ENCODE measurements at regions not wholly inside any gene's neighbourhood (a gene's known extent, or its start where the extent isn't known, plus 50 kb on each side); places are given as distances from the start of the nearest gene placed in this dataset.

DNA sequence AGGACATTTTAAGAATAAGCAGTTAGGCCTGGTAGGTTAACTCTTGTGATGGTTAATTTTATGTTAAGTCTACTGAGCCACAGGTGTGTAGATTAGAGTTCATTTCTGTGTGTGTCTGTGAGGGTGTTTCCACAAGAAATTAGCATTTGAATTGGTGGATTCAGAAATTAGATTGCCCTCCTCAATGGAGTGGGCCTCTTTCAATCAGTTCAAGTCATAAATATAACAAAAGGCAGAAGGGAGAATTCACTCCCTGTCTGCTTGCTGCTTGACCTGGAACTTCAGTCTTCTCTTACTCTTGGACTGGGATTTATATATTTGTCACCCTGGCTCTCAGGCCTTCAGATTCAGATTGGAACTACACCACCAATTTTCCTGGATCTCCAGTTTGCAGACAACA lies 55.3 kb upstream of the POM121L12 start:
- intact Hi-C loops (cut with DNase I), result no loop called here
- no peak for DNase-seq

DNA sequence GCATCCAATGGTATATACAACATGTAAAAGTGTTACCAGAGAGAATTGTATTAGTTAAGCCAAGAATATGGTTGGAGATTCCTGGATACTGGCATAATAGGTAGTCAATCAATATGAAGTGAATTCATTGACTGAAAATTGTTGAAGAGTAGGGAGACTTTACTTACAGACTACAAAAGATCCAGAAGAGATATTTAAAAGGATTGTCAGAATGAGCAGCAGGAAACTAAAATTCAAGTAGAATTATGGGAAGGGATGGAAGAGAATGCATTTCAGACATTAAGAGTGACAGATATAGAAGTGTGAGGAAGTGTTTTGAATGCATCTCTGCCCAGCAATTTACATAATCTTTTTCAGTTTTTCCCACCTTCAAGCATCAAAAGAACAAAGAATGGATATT lies 62.3 kb upstream of the POM121L12 start:
- intact Hi-C loops (cut with DNase I), result no loop called here
- no peak for DNase-seq

DNA sequence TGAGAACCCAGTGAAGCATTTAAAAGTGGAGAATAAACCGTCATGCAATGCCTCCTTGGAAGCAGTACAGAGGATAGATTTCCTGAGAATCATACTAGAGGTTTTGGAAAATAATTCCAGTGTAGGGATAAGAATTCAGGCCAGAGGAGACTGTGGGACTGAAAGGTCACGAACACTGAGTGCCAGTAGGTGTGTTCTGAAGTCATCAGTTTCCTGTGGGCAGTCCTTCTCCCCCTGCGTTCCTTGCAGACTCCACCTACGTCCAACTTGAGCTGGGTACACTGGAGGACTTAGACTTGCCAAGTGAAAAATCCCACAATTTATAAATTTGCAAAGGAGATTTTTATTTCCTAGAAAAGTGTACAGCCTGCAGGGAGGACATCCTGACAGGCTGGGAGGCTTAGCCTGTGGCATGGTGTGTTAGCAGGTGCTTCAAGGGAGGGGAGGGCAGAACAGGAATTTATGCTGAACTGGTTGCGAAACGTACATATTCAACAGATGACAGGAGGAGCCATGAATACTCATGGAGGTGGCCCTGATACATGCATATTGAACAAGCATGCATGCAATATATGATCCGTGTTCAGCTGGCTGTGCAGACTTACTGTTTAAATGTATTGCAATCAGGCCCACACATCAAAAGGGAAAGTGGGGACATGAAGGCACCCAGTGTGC lies 72.9 kb upstream of the POM121L12 start:
- no peak for DNase-seq
- intact Hi-C loops (cut with DNase I), result no loop called here

DNA sequence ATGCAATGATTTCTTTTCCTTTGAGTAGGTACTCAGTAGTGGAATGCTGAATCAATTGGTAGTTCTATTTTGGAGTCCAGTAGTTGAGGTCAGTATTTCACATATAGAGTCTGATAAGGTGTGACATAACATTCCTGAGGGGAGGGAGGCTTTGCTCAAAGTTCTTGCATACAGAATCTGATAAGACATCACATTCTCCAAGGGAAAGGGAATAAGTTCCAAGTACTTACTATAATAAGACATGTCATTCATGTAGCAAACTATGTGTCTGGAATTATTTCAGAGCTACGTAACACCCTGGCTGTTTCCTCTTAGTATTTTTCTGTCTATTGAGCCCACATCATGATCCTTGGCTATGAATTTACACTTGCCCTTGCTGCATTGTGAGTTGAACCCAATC lies 74.3 kb upstream of the POM121L12 start:
- no peak for DNase-seq
- intact Hi-C loops (cut with DNase I), result no loop called here

DNA sequence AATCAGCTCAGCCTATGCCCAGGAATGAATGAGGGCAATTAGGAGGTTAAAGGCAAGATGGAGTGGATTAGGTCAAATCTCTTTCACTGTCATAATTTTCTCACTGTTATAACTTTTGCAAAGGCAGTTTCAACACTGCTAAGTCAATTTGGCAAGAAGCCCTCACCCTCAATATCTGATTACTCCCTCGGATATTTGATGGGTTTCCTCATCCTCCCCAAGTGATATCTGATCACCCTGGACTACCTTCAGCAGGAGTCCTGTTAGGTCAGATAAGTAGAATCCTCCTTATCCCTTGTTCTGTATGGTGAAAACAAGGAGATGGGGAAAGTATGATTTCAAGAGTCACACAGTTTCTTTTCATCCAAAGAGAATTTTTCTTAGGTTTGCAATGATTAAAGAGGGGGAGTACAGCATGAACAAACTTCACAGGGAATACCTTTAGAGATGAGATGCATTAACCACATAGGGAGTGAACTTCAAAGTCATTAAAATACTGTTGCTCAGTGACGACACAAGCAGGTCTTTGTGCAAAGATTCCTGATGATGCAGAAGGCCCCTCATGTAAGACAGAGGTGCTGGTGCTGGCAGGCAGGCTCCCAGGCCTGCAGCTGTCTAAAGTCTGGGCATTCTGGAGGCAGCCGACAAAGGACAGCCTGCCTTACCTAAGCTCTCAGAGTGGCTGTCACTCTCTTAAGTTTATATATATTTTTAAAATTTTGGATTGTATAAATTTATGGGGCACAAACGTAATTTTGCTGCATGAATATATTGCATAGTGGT lies 75.4 kb upstream of the POM121L12 start:
- intact Hi-C loops (cut with DNase I), result no loop called here
- DNase-seq, result no peak

DNA sequence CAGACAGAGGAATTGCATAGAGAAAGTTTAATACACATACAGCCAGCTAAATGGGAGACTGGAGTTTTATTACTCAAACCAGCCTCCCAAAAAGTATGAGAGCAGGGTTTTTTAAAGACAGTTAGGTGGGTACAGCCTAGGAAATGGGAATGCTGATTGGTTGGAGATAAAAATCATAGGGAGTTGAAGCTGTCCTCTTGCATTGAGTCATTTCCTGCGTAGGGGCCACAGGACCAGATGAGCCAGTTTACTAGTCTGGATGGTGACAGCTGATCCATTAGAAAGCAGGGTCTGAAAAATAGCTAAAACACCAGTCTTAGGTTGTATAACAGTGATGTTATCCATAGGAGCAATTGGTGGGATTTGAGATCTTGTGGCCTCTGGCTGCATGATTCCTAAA lies 76.1 kb upstream of the POM121L12 start:
- intact Hi-C loops (cut with DNase I), result no loop called here
- no peak for DNase-seq

DNA sequence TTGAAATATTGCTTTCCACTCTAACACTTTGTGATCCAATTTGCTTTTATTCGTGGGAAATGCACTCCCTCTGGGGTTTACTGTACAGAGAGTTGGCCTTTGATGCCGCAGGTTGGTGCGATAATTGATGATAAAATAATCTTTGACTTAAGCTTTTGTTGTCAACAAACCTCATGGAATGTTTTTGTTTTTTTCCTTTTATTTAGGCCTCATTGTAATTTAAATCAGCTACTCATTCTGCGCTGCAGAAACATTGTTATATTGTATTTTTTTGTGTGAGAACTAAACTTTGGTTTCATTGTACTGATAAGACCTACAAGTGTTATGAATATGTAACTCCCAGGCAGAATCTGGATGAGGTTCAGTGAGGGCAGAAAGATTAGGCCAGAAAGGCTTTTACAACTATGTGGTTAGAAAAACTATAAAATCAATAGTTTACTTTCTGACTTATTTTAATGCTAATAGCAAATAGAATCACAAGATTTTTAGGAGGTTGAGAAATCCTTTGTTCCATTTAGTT lies 76.8 kb upstream of the POM121L12 start:
- intact Hi-C loops (cut with DNase I), result no loop called here
- DNase-seq, result no peak

DNA sequence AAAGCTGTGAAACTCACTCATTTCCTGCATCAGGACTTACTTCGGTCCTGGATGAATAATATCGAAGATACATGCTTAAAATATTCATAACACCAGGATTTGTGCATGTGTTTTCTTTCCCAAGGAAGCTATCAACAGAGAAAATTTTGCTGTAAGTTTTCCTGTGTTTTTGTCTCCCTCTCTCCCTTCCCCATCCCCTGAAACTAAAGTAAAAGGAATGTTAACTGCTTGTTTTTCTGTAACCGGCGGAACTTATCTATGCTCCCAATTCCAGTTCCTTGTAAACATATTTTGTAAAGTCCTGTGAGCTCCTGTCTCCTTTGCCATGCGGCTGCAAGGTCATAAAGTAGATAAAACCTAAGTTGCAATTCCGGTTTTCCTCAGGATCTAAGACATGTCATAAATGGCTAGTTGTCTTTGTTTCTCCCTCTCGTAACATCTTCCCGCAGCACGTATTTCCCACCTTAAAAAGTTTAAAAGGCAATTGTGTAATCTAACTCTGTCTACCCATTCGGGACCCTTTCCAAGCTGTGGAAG lies 79.0 kb upstream of the POM121L12 start:
- intact Hi-C loops (cut with DNase I), result no loop called here
- no peak for DNase-seq

DNA sequence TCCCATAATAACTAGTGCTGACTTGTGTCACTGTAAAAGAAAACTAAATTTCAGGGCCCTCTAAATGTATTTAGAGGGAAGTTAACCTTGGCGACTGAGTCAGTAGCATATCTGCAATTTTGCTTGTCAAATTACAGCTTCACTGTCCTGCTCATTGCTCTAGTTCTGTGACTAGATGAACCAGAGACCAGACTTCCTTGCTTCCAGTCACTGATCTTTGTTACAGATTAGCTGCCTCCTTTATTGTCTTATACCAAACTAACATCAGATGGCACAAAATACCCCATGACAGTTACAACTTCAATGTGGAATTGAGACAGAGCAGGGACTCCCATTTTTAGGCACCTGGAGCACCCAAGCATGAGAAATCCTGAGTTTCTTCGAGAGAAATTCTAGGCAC lies 79.9 kb upstream of the POM121L12 start:
- intact Hi-C loops (cut with DNase I), result no loop called here
- DNase-seq, result no peak

DNA sequence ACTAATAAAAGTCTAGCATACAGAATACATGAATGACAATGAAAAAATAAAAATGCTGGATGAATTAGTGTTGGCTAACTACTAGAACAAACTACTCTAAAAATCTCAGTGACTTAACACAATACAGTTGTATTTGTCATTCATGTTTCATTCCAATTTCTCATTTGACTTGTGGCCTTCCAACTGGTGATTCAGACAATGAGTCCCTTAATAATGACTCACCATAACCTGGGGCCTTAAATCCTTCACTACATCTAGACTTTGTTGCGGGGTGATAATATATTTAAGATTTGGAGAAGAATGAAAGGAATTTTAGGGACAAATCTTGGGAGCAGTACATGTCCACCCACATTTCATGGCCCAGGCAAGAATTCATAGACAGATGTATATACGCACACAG lies 90.5 kb upstream of the POM121L12 start:
- no peak for DNase-seq
- intact Hi-C loops (cut with DNase I), result no loop called here

DNA sequence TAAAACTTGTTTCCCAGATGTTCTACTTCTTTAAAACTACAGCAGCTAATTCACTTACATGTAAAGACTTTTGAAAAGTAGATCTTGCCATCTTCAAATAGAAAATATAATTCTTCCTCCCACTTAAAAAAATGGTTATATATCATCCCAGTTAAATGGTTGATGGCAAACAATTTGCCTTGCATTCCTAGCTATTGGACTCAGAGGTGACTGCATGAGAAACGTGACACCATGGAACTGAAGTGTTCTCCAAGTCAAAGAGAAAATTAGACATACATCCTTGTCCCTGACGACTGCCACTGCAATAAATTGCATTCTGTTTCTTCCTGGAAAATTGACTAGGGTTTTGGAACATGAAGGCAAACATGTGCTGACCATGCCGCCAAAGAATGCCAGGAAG lies 95.0 kb upstream of the POM121L12 start:
- intact Hi-C loops (cut with DNase I), result no loop called here
- no peak for DNase-seq

DNA sequence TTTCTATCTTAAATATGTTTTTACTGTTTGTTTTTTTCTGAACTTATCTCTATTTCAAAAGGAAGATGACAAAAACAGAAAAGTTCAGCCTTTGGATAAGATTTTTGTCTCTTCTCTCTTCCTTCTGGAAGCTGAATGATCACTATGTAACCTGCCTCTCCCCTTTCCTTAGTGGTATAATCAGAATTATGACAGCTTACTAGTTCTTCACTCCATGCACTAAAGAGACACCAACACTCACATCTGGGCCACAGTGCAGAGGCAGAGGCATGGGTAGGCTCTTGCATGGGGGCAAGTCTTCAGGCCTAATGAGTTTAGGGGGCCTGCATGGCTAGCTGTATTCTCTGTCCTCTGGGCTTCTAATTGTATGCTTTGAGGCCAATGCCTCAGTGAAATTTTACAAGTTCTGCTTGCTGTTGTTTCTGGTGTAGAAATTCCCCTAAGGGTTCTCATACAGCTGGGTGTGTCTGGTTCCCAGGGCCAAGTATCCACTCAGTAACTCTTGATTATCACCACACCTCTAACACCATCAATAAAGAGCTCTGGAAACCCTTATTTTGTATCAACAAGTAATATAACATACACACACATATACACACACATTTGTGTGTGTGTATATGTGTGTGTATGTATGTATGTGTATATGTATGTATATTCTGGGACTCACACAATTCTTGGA lies 96.8 kb upstream of the POM121L12 start:
- intact Hi-C loops (cut with DNase I), result no loop called here
- no peak for DNase-seq

DNA sequence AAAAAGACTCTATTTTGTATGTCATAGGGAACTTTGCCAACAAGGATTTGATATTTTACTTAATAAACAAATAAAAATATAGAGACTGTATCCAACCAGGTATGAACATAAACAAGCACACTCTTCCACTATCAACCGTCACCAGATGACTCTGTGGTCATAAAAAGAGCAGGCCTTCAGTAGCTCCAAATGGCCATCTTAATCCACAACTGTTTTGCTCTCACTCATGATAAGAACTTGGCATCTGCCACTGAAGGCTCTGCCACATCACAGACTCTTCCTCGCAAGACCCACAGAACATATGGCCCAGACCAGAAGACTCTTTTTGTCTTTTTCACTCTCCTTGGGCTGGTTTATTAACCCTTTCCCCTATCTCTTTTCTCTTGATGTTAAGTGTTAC lies 98.7 kb upstream of the POM121L12 start:
- intact Hi-C loops (cut with DNase I), result no loop called here
- DNase-seq, result no peak

DNA sequence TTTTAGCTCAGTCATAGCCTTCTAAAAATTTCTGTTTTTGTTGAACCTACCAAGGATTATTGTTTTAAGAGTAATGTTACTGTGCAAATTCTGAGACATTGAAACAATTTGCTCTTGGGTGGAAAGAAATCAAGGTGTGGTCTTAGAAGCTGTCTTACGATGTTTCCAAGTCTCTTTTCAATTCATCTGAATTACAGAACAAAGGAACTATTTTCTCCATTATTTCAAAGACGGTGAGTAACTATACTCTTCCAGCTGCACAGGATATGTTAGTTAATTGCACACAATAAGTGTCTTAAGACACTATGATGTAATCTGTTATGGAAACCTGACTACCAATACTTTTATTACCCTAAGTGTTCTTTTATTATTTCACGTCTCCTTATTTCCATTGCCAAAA lies 106.8 kb upstream of the POM121L12 start:
- intact Hi-C loops (cut with DNase I), result no loop called here
- DNase-seq, result no peak

DNA sequence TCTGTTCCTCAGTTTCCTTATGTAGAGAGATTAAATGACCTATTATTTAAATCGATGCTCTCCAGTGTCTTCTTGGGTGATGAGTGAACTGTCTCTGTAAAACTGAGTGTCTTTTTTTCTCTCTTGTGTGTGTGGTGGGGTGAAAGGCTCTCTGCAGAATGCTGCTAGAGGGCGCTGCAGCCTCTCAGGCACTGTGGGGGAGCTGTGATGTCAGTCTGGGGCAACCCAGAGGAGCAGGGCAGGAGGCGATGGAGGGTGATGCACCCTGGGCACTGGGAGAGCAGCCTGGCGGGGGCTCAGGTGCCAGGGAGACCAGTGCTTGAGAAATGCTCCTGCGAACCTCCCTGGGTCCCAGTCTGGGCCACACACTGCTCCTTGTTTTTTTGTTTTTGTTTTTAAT lies 110.1 kb upstream of the POM121L12 start:
- intact Hi-C loops (cut with DNase I), result no loop called here
- DNase-seq, result no peak

DNA sequence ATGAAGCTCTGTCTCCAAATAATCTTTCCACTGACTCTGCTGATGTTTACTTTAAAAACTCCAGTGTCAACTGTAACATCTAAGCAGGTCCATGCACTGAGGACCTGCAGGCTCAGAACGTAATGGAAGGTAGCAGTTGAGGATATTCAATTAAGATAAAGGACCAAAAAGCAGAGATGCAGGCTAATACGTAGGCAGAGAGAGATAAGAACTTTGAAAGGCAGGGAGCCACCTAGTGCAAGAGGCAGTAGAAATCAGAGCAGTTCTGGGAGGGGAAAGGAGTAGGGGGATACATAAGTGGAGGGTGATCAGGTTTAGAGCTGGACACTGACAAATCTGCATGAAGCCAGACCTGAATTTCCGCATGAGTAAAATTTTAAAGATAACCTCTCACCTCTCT lies 114.5 kb upstream of the POM121L12 start:
- intact Hi-C loops (cut with DNase I), result no loop called here
- DNase-seq, result no peak

DNA sequence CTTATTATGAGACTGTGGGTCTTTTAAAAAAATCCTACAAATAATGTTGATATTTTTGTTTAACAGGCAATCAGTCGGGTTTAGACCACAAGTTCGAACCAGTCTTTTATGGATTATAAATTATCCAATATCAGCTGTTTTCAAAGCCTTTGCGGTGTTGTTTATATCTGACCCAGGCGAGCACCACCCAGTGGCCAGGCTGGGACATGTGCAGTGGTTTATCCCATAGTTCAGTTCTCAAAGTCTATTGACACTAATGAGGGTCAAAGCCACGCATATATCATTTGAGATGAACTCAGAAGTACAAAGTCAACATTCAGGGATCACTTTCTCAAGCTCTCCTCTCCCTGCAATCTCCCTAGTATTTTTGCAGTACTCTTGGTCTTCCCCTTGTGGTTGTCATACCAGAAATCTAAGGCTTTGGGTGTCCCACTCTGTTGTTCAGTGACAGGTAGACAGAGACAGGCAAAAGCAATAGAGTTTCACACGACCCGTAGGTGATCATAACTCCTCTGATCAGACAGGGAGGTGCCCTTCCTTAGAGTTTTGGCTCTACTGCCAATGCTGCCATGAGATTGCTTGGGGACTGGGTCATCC lies 117.4 kb upstream of the POM121L12 start:
- intact Hi-C loops (cut with DNase I), result no loop called here
- DNase-seq, result no peak

DNA sequence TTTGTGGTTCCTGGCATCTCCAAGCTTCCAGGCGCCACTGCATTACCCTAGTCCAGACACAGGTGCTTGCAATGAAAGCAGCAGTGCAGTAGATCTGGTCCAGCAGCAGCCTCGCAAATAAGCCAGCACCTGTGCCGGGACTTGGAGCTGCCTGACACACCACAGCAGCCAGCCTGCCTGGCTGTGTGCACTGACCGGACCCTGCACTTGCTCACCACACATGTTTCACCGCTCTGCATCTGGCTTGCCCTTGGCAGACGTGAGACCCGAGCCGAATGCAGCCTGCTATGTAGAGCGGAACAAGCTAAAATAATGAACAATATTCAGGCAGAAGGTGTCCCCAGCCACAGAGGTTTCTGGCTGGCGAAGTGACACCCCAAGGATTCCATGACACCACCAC lies 123.6 kb upstream of the POM121L12 start:
- DNase-seq, result no peak
- intact Hi-C loops (cut with DNase I), result no loop called here

DNA sequence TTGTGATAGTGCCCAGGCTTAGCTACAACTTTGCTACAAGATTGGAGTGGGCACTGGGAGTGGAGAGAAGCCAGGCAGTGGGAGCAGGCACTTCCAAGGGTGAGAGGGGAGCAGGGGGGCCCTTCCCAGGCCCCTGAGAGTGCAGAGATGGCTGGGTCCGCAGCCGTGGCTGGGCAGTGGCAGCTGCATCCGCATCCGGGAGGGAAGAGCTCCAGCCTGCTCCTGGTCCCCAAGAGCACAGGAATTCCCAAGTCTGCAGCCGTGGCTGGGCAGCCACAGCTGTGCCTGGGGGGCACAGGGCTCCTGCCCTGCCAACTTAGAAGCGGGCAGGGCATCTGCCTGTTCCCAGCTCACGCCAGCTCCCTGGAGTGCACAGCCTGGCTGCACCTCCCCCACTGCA lies 124.1 kb upstream of the POM121L12 start:
- intact Hi-C loops (cut with DNase I), result no loop called here
- DNase-seq, result peak in 1 of 10 donors; percentile 48

DNA sequence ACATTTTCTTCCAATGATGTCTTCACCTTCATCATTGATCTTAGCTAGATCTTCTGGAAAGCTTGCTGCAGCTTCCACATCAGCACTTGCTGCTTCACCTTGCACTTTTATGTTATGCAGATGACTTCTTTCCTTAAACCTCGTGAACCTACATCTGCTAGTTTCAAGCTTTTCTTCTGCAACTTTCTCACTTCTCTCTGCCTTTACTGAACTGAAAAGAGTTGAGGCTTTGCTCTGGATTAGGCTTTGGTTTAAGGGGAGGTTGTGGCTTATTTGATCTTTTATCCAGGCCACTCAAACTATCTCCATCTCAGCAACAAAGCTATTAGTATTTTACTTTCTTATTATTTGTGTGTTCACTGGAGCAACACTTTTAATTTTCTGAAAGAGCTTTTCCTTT lies 125.5 kb upstream of the POM121L12 start:
- no peak for DNase-seq
- intact Hi-C loops (cut with DNase I), result no loop called here

DNA sequence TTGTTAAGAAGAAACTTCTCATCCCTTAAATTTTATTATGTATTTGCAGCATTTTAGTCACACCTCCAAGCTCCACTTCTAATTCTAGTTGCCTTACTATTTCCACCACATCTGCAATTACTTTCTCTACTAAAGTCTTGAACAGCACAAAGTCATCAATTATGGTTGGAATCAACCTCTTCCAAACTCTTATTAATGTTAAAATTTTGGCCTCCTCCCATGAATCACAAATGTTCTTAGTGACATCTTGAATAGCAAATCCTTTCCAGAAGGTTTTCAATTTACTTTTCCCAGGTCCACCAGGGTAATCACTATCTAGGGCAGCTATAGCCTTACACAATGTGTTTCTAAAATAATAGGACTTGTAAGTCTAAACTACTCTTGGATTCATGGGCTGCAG lies 126.3 kb upstream of the POM121L12 start:
- intact Hi-C loops (cut with DNase I), result no loop called here

More for the DNA sequence above, 126.3 kb upstream of the POM121L12 start:
- DNase-seq, result no peak

Measured in posterior cingulate gyrus (tissue), 11 donors.